ENCODE measurements at regions not wholly inside any gene's neighbourhood (a gene's known extent, or its start where the extent isn't known, plus 50 kb on each side); places are given as distances from the start of the nearest gene placed in this dataset.

DNA sequence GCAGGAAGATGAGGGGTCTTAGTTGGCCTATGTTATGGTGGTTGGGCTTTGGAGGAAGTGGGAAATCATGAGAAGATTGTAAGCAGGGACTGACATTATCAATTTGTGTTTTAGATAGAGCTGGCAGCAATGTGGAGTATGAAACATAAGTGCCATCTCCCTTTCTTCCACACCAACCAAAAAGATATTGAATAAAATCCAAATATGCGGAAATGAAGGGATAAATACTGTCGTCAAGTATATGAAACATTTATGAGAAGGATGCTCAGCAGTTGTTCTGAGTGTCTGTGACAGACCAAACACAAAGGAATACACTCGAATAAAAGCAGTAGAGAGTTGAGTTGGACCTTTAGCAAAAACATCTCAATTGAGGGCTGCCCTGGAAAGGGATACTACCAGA lies 1090.0 kb upstream of the ZEB2 start:
- Histone ChIP-seq H3K4me1 (no peaks in the 10 kb centered on the region), H3K36me3 (no peaks in the 10 kb centered on the region), H3K27ac (no peak overlapping the region), H3K9me3 (no peaks in the 10 kb centered on the region), H3K27me3 (no peaks in the 10 kb centered on the region), H3K4me3 (replicated peaks in 1 of 3) (no peak overlapping the region)
- DNase-seq = no peak
- TF ChIP-seq POLR2A (IDR thresholded peaks at IDR 0.05) = no peak
- TF ChIP-seq, protein P1, sequence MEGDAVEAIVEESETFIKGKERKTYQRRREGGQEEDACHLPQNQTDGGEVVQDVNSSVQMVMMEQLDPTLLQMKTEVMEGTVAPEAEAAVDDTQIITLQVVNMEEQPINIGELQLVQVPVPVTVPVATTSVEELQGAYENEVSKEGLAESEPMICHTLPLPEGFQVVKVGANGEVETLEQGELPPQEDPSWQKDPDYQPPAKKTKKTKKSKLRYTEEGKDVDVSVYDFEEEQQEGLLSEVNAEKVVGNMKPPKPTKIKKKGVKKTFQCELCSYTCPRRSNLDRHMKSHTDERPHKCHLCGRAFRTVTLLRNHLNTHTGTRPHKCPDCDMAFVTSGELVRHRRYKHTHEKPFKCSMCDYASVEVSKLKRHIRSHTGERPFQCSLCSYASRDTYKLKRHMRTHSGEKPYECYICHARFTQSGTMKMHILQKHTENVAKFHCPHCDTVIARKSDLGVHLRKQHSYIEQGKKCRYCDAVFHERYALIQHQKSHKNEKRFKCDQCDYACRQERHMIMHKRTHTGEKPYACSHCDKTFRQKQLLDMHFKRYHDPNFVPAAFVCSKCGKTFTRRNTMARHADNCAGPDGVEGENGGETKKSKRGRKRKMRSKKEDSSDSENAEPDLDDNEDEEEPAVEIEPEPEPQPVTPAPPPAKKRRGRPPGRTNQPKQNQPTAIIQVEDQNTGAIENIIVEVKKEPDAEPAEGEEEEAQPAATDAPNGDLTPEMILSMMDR (IDR thresholded peaks at IDR 0.05) = no peak
- intact Hi-C loops (cut with DNase I) = no loop called here
- 91 to 93% methylated on average over 3 of the region's 3 CpGs for WGBS, 2 donors

DNA sequence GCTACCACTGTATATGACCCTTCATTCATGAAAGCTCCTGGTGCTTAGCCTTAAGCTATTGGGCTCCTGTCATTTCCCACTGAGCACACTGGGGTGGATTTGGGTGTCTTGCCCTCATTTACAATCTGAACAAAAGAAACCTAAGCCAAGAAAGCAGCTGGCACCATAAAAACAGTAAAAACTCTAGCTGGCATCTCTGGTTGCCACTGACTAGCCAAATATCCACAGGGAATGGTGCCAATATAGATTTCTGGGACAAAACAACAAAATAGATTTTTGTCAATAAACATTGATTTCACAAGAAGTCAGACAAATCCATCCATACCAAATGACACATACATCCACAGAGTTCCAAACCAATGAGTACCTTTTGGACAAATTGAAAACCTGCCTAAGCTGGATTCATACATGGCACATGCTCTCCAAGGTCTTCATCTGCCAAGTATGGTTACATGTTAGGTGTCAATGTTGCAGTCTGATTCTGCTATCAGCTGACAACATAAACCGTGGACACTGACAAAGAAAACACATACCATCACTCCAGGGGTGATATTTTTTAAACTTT lies 1081.5 kb upstream of the ZEB2 start:
- H3K4me1 ChIP-seq = no peaks in the 10 kb centered on the region
- TF ChIP-seq, protein P1 (IDR thresholded peaks at IDR 0.05) = no peak
- no peak for TF ChIP-seq POLR2A (IDR thresholded peaks at IDR 0.05)
- H3K9me3 ChIP-seq = no peaks in the 10 kb centered on the region
- H3K27me3 ChIP-seq = no peaks in the 10 kb centered on the region
- intact Hi-C loops (cut with DNase I) = no loop called here
- no peaks in the 10 kb centered on the region for H3K36me3 ChIP-seq
- no peak overlapping the region for H3K27ac ChIP-seq
- H3K4me3 ChIP-seq (replicated peaks in 1 of 3) = no peak overlapping the region
- DNase-seq = no peak
- whole genome bisulfite sequencing, 2 donors = 84 to 85% methylated on average over 1 of the region's 1 CpG

DNA sequence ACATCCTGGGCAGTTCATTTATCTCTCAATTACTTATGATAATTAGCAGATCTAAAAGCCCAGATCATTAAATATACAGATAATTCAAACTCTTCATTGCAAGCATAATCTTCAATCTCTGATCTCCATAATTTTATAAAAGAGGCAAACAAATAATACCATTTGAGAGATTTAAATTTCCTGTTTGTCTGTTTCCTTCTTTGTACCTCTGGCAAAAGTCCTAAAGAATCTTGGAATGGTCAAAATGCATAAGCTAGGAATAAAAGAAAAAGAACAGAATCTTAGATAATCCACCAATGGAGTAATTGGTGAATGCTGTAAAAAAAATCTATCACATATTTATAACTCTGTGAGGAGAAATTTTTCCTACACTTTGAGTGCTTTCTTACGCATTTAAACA lies 1080.9 kb upstream of the ZEB2 start:
- TF ChIP-seq, protein P1 (IDR thresholded peaks at IDR 0.05) = no peak
- no peak for TF ChIP-seq POLR2A (IDR thresholded peaks at IDR 0.05)

DNA sequence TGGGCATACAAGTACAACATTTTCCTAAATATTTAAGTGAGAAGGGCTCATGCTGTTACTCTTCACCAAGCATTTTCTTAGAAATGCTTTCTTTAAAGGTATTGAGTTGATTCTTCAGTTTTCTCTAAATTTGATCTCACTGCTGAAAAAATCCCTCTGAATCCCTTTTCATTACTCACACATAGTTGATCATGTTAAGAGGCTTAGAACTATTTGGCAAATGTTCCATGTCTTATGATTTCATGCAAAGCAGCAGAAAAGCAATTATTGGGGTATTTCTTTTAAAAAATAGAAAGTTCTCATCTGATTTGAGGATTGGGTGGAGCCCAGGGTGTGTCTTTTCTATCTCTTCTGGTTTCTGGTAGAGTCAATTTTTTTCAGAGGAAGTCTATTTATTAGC lies 1079.8 kb upstream of the ZEB2 start:
- Histone ChIP-seq H3K4me3 (replicated peaks in 1 of 3) (no peak overlapping the region), H3K4me1 (no peaks in the 10 kb centered on the region), H3K36me3 (no peaks in the 10 kb centered on the region), H3K27me3 (no peaks in the 10 kb centered on the region), H3K27ac (no peak overlapping the region), H3K9me3 (no peaks in the 10 kb centered on the region)
- TF ChIP-seq POLR2A (IDR thresholded peaks at IDR 0.05) = no peak
- TF ChIP-seq, protein P1 (IDR thresholded peaks at IDR 0.05) = no peak
- DNase-seq = no peak
- intact Hi-C loops (cut with DNase I) = no loop called here

More for the DNA sequence above, 1080.9 kb upstream of the ZEB2 start:
- intact Hi-C loops (cut with DNase I) = no loop called here
- H3K27ac ChIP-seq = no peak overlapping the region
- no peak for DNase-seq
- H3K4me3 ChIP-seq (replicated peaks in 1 of 3) = no peak overlapping the region
- no peaks in the 10 kb centered on the region for H3K9me3 ChIP-seq
- 94 to 95% methylated on average over 1 of the region's 1 CpG for WGBS, 2 donors
- no peaks in the 10 kb centered on the region for H3K36me3 ChIP-seq
- no peaks in the 10 kb centered on the region for H3K27me3 ChIP-seq
- no peaks in the 10 kb centered on the region for H3K4me1 ChIP-seq

DNA sequence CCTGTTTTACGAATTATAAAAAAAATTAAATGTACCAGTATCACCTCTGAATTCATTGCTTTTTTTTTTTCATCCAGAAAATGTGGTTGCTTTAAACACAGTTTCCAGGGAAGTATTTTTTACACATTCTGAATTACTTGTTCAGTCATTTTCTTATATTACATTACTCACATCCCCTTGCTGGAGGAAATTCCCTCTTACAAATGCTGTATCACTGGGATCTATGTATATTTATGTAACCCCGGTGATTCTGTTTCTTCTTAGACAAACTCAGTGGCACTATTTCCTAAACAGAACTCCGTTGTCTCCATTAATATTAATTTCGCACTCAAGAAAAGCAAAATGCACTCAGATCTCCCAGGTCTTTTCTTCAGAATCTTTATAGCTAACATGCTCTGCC lies 1078.5 kb upstream of the ZEB2 start:
- no peak overlapping the region for H3K4me3 ChIP-seq (replicated peaks in 1 of 3)
- H3K36me3 ChIP-seq = no peaks in the 10 kb centered on the region
- DNase-seq = no peak
- TF ChIP-seq, protein P1 (IDR thresholded peaks at IDR 0.05) = no peak
- no peaks in the 10 kb centered on the region for H3K4me1 ChIP-seq
- no peaks in the 10 kb centered on the region for H3K27me3 ChIP-seq
- no peaks in the 10 kb centered on the region for H3K9me3 ChIP-seq
- intact Hi-C loops (cut with DNase I) = no loop called here
- no peak overlapping the region for H3K27ac ChIP-seq
- 89 to 94% methylated on average over 4 of the region's 4 CpGs for whole genome bisulfite sequencing, 2 donors
